Hepatocyte (in vitro differentiated cells): ENCODE measurements at regions not wholly inside any gene's neighbourhood (a gene's known extent, or its start where the extent isn't known, plus 50 kb on each side); places are given as distances from the start of the nearest gene placed in this dataset.

ENCODE experiments used
- DNase-seq: peaks from one replicate; pipeline ENCODE4 v3.0.0-alpha.2; 2016; ENCODE audit warnings: low spot score
- H2AFZ ChIP-seq: fragments of 200-600 bp; sonication (generic); 2 replicates; pipeline ENCODE4 v1.6.0; 2016; ENCODE audit warnings: antibody characterized with exemption, mild to moderate bottlenecking
- H3K27ac ChIP-seq: fragments of 200-600 bp; sonication (generic); 2 replicates; pipeline ENCODE4 v1.5.1; 2016; ENCODE audit warnings: mild to moderate bottlenecking
- H3K27me3 ChIP-seq: fragments of 200-600 bp; sonication (generic); 2 replicates; pipeline ENCODE4 v1.6.1; 2016
- H3K36me3 ChIP-seq: fragments of 200-600 bp; sonication (generic); replicated peaks from 2 replicates; pipeline ENCODE4 v1.5.1; 2016; ENCODE audit warnings: low read depth; ENCODE audit not compliant: insufficient read depth
- H3K4me1 ChIP-seq: fragments of 200-600 bp; sonication (generic); 2 replicates; pipeline ENCODE4 v1.5.1; 2016; ENCODE audit warnings: mild to moderate bottlenecking, moderate library complexity; ENCODE audit not compliant: insufficient read depth
- H3K4me2 ChIP-seq: fragments of 200-600 bp; sonication (generic); 2 replicates; pipeline ENCODE4 v1.6.0; 2016
- H3K4me3 ChIP-seq: fragments of 200-600 bp; sonication (generic); 2 replicates; pipeline ENCODE4 v1.5.1; 2016; ENCODE audit warnings: mild to moderate bottlenecking
- H3K79me2 ChIP-seq: fragments of 200-600 bp; sonication (generic); 2 replicates; pipeline ENCODE4 v1.6.0; 2017; ENCODE audit warnings: mild to moderate bottlenecking
- H3K9me2 ChIP-seq: fragments of 200-600 bp; sonication (generic); replicated peaks from 2 replicates; pipeline ENCODE4 v1.6.0; 2017; ENCODE audit warnings: mild to moderate bottlenecking; ENCODE audit not compliant: insufficient read depth
- H3K9me3 ChIP-seq: fragments of 200-600 bp; sonication (generic); 2 replicates; pipeline ENCODE4 v1.5.1; 2016; ENCODE audit warnings: low read depth, mild to moderate bottlenecking
- H4K20me1 ChIP-seq: fragments of 200-600 bp; sonication (generic); 2 replicates; pipeline ENCODE4 v1.6.0; 2016; ENCODE audit warnings: mild to moderate bottlenecking; ENCODE audit not compliant: insufficient read depth, poor library complexity, severe bottlenecking
- CTCF ChIP-seq: fragments of 200-600 bp; sonication (generic); IDR thresholded peaks from 2 replicates; pipeline ENCODE4 v1.5.1; 2016; ENCODE audit warnings: antibody characterized with exemption, mild to moderate bottlenecking; ENCODE audit not compliant: poor library complexity
- EZH2 ChIP-seq: fragments of 200-600 bp; sonication (generic); IDR thresholded peaks from 2 replicates; pipeline ENCODE4 v1.6.1; 2016; ENCODE audit warnings: antibody characterized with exemption, mild to moderate bottlenecking, borderline replicate concordance
- EZH2phosphoT487 ChIP-seq: fragments of 200-600 bp; sonication (generic); IDR thresholded peaks from one replicate; pipeline ENCODE4 v1.6.1; 2018; ENCODE audit warnings: antibody characterized with exemption, mild to moderate bottlenecking, low read depth, moderate library complexity; ENCODE audit not compliant: unreplicated experiment, severe bottlenecking
- WGBS: methylation state at CpG from one replicate; pipeline ENCODE4 v1.1.6; 2016; ENCODE audit warnings: low lambda C conversion rate; ENCODE audit errors: missing lambda C conversion rate; 5-methylcytosine and 5-hydroxymethylcytosine counted together

- Histone ChIP-seq H3K4me1 (peaks cover 3% of the 10 kb centered on the region), H3K9me3 (no peaks in the 10 kb centered on the region), H3K4me3 (no peak overlapping the region), H3K27ac (no peak overlapping the region), H3K36me3 (no peaks in the 10 kb centered on the region), H2AFZ (no peak overlapping the region), H3K4me2 (no peak overlapping the region), H4K20me1 (no peaks in the 10 kb centered on the region), H3K79me2 (no peaks in the 10 kb centered on the region), H3K9me2 (no peaks in the 10 kb centered on the region), H3K27me3 (peaks cover 5% of the 10 kb centered on the region)
- 95% methylated on average over 4 of the region's 4 CpGs for WGBS
- DNase-seq, result no peak
- TF ChIP-seq EZH2phosphoT487 (no peak), EZH2 (no peak), CTCF (no peak)
These were observed 59.8 kb upstream of the IRS2 start for GRCh38 chr13:109846185-109846584.

DNA sequence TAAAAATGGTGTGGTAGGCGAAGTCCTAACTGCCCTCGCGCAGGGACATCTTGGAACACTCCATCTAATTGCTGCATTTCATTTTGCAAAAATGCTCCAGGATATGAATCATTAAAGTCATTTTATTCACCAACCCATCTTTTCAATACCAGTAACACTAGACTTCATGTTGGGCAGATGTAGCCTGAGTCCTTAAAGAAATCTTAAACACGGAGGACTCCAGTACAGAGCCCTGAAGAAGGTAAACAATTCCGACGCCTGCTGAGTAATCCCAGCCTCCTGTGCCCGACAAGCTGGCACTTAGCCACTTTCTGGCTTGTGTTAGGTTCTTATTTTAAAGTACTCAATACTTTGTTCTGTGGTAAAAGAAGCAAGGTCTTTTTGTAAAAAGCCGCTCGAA, 58.0 kb upstream of the IRS2 start:
- Histone ChIP-seq H3K27me3 (peaks cover 5% of the 10 kb centered on the region), H3K36me3 (no peaks in the 10 kb centered on the region), H3K4me2 (no peak overlapping the region), H2AFZ (no peak overlapping the region), H4K20me1 (no peaks in the 10 kb centered on the region), H3K27ac (no peak overlapping the region), H3K4me1 (peaks cover 3% of the 10 kb centered on the region), H3K79me2 (no peaks in the 10 kb centered on the region), H3K9me2 (no peaks in the 10 kb centered on the region), H3K4me3 (no peak overlapping the region), H3K9me3 (no peaks in the 10 kb centered on the region)
- no peak for TF ChIP-seq CTCF
- TF ChIP-seq EZH2phosphoT487, result no peak
- no peak for TF ChIP-seq EZH2
- DNase-seq, result no peak
- WGBS, result 63% methylated on average over 9 of the region's 9 CpGs

- H3K79me2 ChIP-seq, result no peaks in the 10 kb centered on the region
- WGBS, result 94% methylated on average over 8 of the region's 8 CpGs
- H3K36me3 ChIP-seq, result no peaks in the 10 kb centered on the region
- no peaks in the 10 kb centered on the region for H4K20me1 ChIP-seq
- no peaks in the 10 kb centered on the region for H3K9me3 ChIP-seq
- H3K27ac ChIP-seq, result no peak overlapping the region
- no peak overlapping the region for H3K4me2 ChIP-seq
- H3K4me3 ChIP-seq, result no peak overlapping the region
- no peak for DNase-seq
- H3K9me2 ChIP-seq, result no peaks in the 10 kb centered on the region
- H3K4me1 ChIP-seq, result peaks cover 3% of the 10 kb centered on the region
- no peak for TF ChIP-seq CTCF
- TF ChIP-seq EZH2, result no peak
- TF ChIP-seq EZH2phosphoT487, result no peak
- H3K27me3 ChIP-seq, result peaks cover 5% of the 10 kb centered on the region
- no peak overlapping the region for H2AFZ ChIP-seq
These were observed 57.3 kb upstream of the IRS2 start for GRCh38 chr13:109843695-109844094.
